CD4-positive, alpha-beta T cell treated with Interleukin-10 for 1 hour (primary cell): ENCODE measurements at regions not wholly inside any gene's neighbourhood (a gene's known extent, or its start where the extent isn't known, plus 50 kb on each side); places are given as distances from the start of the nearest gene placed in this dataset.

Source experiments
- DNase-seq: peaks from one replicate; pipeline ENCODE4 v3.0.0-alpha.2; 2020

DNA sequence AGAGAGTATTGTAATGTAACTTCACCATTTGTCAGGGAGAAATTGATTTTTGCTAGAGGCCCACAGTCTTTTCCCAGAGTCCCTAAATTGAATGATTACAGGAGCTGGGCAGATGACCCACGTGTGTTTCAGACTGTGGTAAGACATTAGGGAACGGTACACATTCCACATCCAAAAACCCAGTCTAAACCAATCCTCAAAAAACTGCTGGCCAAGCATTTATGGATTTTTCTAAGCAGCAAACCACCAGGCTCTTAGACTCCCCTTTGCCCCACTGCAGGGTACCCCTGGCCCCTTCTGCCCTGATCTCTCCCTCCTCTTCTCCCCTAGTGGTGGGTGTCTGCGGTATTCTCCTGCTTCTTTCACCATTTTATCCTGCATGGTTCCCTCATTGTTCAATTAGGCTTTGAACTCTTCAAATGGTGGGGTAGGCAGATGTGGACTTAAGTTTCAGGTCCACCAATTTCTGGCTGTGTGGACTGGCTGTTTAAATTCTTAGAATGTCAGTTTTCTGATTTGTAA lies 135.5 kb upstream of the SORCS3 start:
- no peak for DNase-seq

DNA sequence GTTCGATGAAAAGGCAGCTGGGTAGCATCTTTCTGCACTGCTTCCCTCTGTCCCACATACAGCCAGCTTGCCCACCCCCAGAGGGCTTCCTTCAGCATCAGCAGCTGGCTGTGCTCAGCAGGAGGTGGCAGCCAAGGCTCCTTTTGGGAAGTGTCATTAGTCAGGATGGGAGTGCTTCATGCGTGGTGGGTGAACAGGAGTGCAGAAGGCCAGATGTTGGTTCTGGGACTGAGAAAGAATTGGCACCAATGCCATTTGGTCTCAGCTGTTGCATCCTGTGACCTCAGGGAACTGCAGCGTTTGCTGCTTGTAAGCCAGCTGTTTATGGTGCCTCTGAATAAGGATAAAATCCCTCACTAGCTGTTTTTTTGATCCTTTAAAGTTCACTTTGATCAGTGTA lies 131.1 kb upstream of the SORCS3 start:
- DNase-seq, result no peak

DNA sequence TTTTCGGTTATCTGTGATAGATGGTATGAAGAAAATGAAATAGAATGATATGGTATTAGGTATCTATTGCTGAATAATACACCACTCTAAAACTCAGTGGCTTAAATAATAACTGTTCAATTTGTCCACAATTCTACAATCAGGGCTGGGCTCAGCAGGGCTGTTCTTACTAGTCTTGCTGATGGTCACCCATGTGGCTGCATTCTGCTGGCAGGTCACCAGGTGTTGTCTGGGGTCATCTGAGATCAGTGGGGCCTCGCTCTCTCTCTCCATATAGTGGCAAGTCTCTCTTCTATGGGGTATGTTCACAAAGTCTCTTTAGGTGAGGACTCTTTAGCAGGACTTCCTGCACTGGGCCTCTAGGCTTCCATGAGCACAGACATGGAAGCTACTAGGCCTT lies 130.4 kb upstream of the SORCS3 start:
- DNase-seq, result no peak

DNA sequence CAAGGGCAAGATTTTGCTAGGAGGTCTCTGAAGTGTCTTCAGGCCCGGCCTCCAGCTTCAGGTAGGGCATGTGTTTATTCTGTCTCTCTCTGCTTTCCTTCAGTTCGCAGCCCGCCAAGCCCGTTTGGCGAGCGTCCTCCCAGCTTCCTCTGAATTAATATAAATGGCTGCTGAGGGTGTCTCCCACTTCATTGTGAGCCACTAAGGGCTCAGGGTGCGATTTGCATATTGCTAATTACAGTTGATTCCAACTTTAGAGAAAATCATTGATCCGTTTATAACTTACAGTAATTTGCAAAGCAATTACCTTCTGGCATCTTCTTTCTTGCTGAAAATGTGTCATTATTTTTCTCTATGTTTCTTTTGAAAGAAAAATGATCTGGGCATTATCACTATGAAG lies 128.3 kb upstream of the SORCS3 start:
- DNase-seq, result no peak

DNA sequence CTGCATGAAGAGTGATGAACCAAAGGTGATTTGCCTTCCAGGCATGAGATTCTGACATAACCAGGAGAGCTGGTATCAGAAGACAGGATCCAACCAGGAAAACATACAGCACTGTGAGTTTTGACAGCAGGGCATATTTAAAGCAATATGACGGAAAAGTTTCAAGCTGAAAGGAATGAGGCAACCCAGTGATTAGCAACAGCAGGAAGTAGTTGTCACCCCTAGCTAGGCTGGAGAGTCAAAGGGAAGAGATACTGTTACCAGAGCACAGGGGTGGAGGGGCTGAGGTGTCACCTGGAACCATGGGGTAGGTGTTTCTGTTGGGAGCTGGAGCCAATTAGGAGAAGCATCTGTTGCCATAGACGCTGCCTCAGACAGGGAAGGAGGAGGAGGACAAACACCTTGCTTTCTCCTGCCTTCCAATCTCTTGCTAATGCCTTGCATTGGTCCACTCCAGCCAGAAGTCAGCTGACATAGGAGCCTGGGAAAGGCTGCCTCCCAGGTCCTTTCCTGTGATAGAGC lies 125.4 kb upstream of the SORCS3 start:
- no peak for DNase-seq

DNA sequence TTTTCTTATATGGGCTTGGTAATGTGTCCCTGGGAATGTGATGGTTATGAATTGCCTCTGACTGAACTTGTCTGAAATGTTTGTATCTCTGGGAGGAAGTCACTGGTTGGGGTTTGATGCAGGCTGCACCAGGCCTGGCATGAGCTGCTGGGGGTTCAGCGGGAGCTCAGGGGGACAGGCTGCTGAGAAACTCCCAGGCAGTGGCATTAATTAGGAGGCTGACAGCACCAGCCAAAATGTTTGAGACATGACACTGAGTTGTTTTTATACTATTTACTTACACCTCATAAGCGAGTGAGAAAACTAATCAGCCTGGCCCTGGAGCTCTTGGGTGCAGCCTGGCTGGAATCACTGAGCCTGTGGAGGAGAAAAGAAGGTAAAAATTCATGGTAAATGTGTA lies 124.1 kb upstream of the SORCS3 start:
- no peak for DNase-seq

DNA sequence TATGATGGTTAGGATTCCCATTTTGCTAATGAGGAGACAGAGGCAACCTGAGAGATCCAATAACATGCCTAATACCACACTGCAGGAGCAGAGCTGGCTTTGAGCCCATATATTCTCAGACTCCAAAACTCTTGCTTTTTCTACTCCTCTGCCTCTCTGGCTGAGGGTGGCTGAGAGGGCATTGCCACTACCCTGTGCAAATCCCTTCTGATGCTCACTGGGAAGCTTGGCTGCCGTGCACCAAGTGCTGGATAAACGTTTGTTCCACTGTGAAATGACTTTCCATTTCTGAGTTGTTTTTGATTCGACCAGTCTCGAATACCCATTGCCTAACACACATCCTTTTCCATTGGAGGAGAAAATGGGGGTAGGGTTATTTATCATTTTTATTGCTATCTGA lies 123.1 kb upstream of the SORCS3 start:
- no peak for DNase-seq

DNA sequence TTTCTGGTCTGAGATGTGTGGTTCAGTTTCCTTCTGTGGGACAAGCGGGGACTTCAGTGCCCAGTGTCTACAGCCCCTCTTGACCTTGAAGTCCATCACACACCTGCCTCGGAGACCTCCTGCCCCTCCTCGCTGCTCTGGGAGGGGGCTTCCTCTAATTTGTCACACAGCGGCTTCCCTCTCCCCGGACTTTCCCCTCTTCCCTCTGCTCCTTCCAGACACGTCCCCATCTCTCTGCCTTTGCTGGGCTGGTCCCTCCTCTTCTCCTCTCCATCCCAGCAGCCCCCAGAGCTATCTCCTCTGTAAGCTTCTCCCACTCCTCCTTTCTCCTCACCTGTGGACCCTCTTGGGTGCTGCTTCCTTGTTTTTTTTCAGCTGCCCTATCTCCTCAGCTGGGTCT lies 122.2 kb upstream of the SORCS3 start:
- DNase-seq, result no peak

DNA sequence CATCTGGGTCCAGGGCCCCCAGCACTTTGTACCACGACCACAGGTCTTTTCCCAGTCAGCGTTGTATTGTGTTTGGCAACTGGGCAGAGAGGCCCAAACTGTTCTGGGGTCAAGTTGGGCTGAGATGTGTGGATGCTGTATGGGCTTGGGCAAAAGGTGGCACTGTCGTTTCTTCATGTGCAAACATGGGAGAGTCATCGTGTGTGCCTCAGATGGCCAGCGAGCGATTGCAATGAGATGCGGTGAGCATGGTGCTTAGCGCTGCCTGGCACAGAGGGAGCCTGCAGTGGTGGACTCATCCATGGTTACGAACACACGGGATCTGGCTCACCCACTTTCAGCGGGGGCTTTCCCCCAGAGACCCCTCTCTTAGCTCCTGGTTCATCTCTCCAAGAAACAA lies 120.4 kb upstream of the SORCS3 start:
- DNase-seq, result no peak

DNA sequence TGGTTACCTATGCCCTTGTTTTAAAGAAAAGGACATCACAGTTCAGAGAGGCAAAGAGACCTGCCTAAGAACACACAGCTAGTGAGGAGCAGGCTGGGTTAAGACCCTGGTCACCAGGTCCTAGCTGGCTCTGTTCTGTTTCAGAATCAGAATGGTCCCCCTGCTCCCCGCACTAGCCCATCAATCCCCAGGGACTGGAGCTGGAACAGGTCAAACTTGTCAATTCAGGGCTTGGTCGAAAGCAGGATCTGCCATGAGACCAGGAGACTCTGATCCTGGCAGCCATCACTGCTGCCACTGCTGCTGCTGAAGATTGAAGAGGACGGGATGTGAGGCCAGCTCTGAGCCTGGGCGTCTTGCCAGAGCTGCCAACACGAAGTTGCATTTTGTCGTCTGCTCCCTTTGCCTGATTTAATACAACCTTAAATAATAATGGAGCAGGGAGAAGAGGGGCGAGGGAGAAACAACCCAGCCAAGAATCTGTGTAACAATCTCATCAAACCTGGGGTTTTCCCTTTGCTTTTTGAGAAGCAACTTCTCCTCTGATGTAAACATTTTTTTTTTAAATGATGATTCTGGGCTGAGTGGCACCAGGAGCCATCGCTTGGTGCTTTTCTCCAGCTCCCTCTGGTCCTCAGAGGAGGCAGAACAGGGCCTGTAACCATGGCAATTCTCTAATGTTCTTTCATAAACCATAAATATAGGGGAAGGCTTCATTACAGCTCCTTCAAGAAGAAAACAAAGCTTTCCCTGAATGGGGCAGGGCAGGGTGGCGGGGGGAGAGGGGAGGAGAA lies 119.0 kb upstream of the SORCS3 start:
- DNase-seq, result no peak

DNA sequence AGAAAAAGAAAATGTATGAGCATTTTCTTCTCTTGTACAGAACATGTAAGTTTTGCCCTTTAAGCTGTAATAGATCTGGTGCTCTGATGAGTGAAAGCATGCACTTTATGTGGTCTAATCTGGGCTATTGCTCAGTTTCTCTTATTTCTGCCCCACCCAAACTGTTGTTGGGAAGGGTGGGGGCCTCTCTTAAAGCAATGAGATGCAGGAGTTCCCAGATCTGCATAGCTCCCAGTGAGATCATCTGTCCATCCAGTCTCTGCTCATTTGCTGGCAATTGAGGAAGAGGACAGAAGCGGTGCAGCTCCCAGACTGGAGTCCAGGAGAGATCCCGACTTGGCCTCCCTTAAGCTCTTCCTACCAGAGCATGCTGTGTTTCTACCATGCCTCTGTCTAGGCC lies 114.9 kb upstream of the SORCS3 start:
- no peak for DNase-seq

DNA sequence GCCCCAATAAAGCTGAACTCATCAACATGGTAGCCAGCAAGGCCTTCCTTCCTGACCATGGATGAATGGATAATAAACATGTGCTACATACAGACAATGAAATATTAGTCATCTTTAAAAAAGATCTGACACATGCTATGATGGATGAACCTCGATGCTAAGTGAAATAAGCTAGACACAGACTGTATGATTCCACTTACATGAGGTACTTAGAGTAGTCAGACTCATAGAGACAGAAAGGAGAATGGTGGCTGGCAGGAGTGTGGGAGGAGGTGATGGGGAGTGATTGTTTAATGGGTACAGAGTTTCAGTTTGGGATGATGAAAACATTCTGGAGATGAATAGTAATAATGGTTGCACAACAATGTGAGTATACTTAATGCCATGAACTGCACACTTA lies 114.1 kb upstream of the SORCS3 start:
- DNase-seq, result no peak

DNA sequence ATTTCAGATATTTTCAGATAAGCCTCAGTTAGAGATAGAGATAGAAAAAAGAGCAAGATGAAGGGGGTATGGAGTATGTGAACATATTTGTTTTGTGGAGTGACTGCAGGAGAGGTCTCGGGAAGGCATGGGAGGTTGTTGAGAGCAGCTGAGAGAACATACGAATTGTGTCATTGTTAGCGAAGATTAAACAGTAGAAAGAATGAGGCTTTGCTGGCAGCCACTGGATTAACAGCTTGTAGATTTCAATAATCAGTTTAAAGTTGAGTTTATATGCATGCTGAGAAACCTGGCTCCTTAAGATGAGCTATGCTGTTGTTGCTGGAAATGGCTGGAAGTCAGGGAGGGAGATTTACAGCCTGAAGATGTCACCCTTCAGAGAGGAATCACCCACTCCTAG lies 100.9 kb upstream of the SORCS3 start:
- no peak for DNase-seq

DNA sequence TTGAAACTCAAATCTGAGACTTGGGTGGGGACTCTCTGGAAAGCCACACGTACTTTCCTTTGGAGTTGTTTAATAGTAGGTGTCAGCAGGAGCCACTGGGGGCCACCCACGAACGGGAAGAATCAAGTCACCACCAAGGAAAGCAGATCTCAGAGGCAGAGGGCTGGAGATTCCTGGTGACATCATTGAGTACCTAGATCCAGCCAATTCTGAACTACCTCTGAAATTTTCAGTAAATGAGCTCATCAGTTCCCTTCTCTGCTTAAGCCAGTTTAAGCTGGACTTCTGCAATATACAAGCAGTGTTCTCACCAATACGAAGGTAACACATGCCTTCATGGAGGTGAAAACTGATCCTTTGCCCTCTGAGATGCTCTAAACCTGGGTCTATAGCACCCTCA lies 99.3 kb upstream of the SORCS3 start:
- DNase-seq, result no peak

DNA sequence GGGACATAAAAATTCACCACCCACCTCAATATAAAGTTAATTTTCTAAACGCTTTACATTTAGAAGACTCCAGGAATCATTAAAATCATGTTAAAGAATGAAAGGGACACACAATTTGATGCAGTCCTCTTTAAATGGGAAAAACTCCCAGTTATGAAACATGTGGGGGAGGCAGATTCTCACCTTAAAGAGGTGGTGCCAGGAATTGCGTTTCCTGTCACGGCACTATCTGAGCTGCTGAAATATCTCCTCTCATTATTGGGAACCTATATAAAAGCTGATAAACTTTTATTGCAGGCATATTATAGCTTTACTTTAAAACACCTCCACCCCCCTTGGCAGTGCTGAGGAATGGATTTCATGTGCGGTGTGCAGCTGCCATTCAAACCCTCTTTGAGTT lies 94.8 kb upstream of the SORCS3 start:
- DNase-seq, result no peak

DNA sequence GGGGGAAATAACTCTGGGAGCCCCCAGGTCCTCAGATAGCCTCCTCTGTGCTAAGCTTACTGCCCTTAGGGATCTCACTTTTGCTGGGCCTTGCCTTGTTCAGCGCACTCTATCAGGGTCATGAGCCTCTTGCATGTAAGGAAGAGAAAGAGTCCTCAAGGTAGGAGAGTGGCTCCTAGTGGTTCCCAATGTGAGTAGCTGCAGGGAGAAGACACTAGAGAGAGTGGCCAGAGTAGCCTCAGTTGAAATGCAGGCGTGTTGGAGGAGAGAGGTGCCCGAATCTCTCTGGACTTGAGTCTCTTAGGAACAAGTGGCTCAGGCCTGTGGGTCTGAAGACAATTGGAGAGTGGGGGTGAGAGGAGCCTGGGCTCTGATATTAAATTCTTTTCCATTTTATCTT lies 94.3 kb upstream of the SORCS3 start:
- no peak for DNase-seq

DNA sequence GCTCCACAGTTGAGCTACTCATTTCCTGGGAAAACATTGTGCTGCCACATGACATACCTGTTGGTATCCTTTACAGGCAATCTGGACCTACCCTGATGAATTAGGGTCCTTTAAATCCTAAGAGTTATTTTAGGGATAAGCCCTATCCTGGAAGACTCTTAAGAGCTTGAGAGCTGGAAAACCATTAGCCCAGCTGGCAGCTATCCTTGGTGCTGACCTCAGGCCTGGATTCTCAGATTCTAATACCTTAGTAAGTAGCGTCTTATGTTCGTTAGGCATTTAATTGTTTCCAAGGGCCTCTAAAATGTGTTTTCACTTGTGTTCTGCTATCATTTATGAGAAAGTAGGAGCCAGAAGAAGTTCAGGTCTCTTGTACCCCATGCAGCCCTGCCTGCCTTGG lies 93.0 kb upstream of the SORCS3 start:
- DNase-seq, result no peak

DNA sequence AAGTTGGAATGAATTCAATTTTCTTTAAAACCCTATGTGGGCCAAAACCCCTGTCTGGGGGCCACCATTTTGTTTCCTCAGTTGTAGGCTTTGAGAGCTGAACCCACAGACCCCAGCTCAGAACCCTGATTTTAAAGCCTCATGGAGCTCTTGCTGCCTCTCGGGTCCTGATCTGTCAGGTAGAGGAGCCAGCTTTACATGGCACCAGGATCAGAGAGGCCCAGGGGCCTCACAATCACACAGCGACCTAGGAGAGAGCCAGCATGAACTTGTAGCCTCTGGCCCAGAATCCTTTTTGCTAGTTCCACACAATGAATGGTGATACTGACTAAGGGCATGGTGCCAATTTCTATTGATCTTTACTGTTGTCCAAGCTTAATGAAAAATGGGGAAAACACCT lies 84.3 kb upstream of the SORCS3 start:
- no peak for DNase-seq

DNA sequence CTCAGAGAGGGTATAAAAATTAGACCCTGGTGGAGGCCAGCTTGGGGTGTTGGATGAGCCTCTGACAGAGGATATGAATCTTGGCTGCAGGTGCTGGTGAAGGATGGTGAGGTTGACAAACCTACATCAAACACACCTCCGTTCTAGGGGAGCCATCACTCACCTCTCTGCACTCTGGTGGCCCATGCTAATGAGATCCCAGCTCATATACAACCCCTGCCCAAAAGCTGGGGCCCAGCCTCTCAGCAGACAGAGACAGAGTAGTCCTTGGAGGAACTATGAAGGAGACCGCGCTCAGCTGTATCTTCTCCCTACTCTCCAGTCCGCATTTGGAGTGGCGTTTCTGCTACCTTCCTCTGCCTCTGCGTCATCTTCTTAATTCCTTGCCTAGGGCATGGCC lies 83.1 kb upstream of the SORCS3 start:
- DNase-seq, result no peak

DNA sequence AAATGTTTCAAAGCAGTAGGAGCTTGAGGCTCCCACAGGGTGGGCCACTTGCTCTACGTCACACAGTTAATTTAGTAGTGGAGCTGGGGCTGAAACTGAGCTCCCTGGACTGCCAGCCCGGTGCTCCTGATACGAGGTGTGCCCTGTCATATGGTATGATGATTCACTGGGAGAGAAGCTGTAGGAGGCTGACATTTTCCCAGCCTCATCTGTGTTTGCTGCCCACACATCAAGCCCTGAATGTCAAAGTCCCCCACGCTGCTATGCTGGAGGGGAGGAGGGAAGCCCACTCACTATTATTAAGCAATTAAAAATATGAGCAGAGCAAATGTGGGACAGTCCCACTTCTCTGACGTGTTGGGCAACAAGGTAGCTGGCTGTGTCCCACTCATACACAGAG lies 81.2 kb upstream of the SORCS3 start:
- DNase-seq, result no peak

DNA sequence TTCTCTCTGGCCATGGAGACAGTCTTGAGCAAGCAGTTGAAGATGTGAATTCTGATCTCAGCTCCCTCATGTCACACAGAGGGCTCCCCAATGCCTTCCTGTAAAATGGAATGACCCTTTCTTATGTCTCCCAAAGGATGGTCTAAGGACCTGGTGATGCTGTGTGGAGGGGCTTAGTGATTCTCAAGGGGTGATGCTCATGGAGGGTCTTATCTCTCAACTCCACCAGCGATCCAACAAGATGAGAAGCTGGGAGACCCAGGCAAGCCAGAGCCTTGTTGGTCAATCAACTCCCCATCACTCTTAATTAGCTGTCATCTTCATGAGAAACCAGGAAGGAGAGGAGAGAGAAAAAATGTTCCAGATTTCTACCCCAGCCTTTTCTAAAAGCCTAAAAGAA lies 78.0 kb upstream of the SORCS3 start:
- DNase-seq, result no peak

DNA sequence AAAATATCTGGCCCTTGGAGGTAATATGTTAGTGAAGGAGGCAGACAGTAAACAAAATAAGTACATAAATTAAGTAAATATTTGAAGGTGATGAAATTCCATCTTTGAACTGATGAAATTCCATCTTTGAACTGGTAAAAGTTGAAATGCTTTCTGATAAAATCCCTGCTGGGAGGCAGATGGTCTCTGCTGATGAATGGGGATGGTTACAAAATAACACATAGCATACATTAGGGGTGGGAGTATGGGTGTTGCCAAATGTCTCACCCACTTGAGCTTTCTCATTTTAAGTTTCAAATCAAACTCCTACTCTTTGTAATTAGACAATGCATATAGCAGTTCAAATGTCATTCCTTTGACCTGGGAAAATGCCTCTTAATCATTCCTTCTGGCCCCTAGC lies 77.5 kb upstream of the SORCS3 start:
- no peak for DNase-seq

DNA sequence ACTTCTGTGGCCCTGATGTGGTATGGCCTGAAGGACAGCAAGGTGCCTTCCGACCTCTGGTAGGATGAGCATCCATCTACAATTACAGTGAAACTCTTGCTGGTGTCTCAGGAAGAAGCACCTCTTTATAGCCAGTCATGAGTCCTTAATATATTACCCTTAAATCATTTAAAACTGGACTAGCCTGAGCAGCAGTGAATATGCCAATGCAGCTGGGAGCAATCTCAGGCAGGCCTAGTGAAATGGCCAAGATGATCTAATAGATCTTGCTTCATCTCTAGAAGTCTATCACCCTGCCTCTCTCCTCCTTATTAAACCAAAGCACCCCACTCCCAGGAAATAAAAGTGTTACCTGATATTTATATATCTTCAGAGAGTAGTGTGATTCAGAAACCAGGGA lies 66.7 kb upstream of the SORCS3 start:
- no peak for DNase-seq

DNA sequence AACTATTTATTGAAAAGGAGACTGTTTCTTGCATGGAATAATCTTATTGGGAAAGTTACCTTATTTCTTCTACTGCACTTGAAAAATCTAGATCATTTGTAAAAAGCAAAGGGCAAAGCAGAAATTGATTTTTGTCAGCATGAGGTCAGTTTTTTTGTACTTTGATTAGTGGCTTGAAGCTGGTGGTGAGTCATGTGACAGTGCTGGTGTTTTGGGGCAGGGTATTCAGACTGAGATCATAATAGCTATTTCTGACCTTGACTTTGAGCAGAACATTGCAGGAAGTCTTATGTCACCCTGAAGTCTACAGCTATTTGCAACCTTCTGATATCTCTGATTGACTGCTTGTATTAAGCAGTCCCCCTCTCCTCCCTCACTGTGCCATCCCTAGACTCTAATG lies 66.3 kb upstream of the SORCS3 start:
- no peak for DNase-seq

DNA sequence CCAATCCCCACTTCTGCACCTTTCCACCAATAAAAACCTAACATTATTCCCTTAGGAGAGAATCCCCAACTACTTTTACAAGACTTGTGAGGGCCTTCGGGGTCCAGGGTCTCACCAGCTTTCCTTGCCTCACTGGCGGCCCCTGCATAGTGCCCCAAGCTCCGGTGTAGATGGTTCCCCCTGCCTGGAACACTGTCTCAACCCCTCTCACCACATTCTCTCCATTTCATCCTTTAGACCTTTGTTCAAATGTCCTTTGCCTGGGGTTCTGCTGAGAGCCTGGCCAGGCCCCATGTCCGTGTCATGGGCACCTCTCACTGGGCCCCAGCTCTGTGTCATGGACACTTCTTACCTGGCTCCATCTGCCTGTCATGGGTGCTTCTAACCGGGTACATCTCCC lies 64.5 kb upstream of the SORCS3 start:
- no peak for DNase-seq
